CD14-positive monocyte (primary cell): ENCODE measurements at regions not wholly inside any gene's neighbourhood (a gene's known extent, or its start where the extent isn't known, plus 50 kb on each side); places are given as distances from the start of the nearest gene placed in this dataset.

Source experiments
- DNase-seq, 3 donors: peaks; one replicate each; pipeline ENCODE4 v3.0.0-alpha.2; 2011 to 2022
- H2AFZ ChIP-seq: 2 replicates; pipeline ENCODE4 v1.6.0; 2012; ENCODE audit warnings: mild to moderate bottlenecking, low read depth, low read length, inconsistent platforms; ENCODE audit not compliant: insufficient read depth, poor library complexity, severe bottlenecking
- H3K27ac ChIP-seq, 2 donors: 1 replicate in 1 of 2; 2 replicates in 1 of 2; pipeline ENCODE4 v1.5.1; 2012 to 2013; ENCODE audit warnings: low read length in 2 of 2, control low read depth in 1 of 2, inconsistent platforms in 1 of 2, low read depth in 1 of 2, mild to moderate bottlenecking in 1 of 2
- H3K27me3 ChIP-seq, 2 donors: one replicate each; pipeline versions ENCODE4 v1.6.0 to v1.6.1; 2011 to 2013; ENCODE audit warnings: low read length in 2 of 2; ENCODE audit not compliant: control insufficient read depth in 2 of 2, insufficient read depth in 2 of 2
- H3K36me3 ChIP-seq, 2 donors: replicated peaks in 1 of 2; 1 replicate in 1 of 2; 2 replicates in 1 of 2; pipeline versions ENCODE4 v1.5.1 to v1.6.1; 2012 to 2013; ENCODE audit warnings: low read length in 2 of 2, control low read depth in 1 of 2, inconsistent platforms in 1 of 2, mild to moderate bottlenecking in 1 of 2; ENCODE audit not compliant: insufficient read depth in 2 of 2, control insufficient read depth in 1 of 2
- H3K4me1 ChIP-seq, 2 donors: 1 replicate in 1 of 2; 2 replicates in 1 of 2; pipeline versions ENCODE4 v1.5.1 to v1.6.1; 2012 to 2013; ENCODE audit warnings: low read length in 2 of 2, control low read depth in 1 of 2, inconsistent platforms in 1 of 2, mild to moderate bottlenecking in 1 of 2, moderate library complexity in 1 of 2; ENCODE audit not compliant: insufficient read depth in 2 of 2, control insufficient read depth in 1 of 2
- H3K4me2 ChIP-seq: replicated peaks from 2 replicates; pipeline ENCODE3; 2012; ENCODE audit warnings: low read length, moderate library complexity, mild to moderate bottlenecking; ENCODE audit not compliant: poor library complexity, severe bottlenecking; ENCODE audit errors: extremely low read depth
- H3K4me3 ChIP-seq, 3 experiments: fragments of 200-600 bp in 1 of 3; sonication (generic) in 1 of 3; replicated peaks in 1 of 3; 1 replicate in 2 of 3; 2 replicates in 1 of 3; pipeline ENCODE4 v1.5.1; 2011 to 2013; ENCODE audit warnings: low read length in 3 of 3, mild to moderate bottlenecking in 3 of 3, control low read depth in 2 of 3, low read depth in 2 of 3, inconsistent platforms in 1 of 3, moderate library complexity in 1 of 3
- H3K79me2 ChIP-seq: 2 replicates; pipeline ENCODE4 v1.6.0; 2012; ENCODE audit warnings: mild to moderate bottlenecking, control low read depth, inconsistent platforms, low read length, moderate library complexity; ENCODE audit not compliant: insufficient read depth
- H3K9ac ChIP-seq: 2 replicates; pipeline ENCODE4 v1.6.0; 2017; ENCODE audit warnings: low read length, mild to moderate bottlenecking; ENCODE audit not compliant: insufficient read depth, poor library complexity, severe bottlenecking
- H3K9me3 ChIP-seq, 2 donors: replicated peaks in 1 of 2; 1 replicate in 1 of 2; 2 replicates in 1 of 2; pipeline versions ENCODE4 v1.5.1 to v1.6.1; 2012 to 2013; ENCODE audit warnings: low read length in 2 of 2, control low read depth in 1 of 2; ENCODE audit not compliant: control insufficient read depth in 1 of 2, insufficient read depth in 1 of 2
- H4K20me1 ChIP-seq: 2 replicates; pipeline ENCODE4 v1.6.0; 2012; ENCODE audit warnings: mild to moderate bottlenecking, low read length, control low read depth, moderate library complexity; ENCODE audit not compliant: insufficient read depth
- H3K27ac Mint-ChIP-seq, 7 donors: one replicate each; pipeline ENCODE4 v1.8.0; 2020; ENCODE audit warnings: mild to moderate bottlenecking in 7 of 7, mixed read lengths in 7 of 7, moderate library complexity in 6 of 7, inconsistent platforms in 2 of 7
- H3K27me3 Mint-ChIP-seq, 3 donors: one replicate each; pipeline ENCODE4 v1.8.0; 2021 to 2022; ENCODE audit warnings: low read depth in 3 of 3, mild to moderate bottlenecking in 3 of 3, mixed read lengths in 3 of 3, moderate library complexity in 3 of 3, inconsistent platforms in 1 of 3
- H3K36me3 Mint-ChIP-seq, 2 donors: one replicate each; pipeline ENCODE4 v1.8.0; 2020; ENCODE audit warnings: mixed read lengths in 2 of 2, inconsistent platforms in 1 of 2, mild to moderate bottlenecking in 1 of 2
- H3K4me1 Mint-ChIP-seq: one replicate; pipeline ENCODE4 v1.8.0; 2020; ENCODE audit warnings: mild to moderate bottlenecking, mixed read lengths
- H3K4me3 Mint-ChIP-seq, 2 donors: one replicate each; pipeline ENCODE4 v1.8.0; 2020; ENCODE audit warnings: mild to moderate bottlenecking in 2 of 2, mixed read lengths in 2 of 2, moderate library complexity in 1 of 2
- H3K9me3 Mint-ChIP-seq, 7 donors: one replicate each; pipeline ENCODE4 v1.8.0; 2020 to 2022; ENCODE audit warnings: mixed read lengths in 7 of 7, mild to moderate bottlenecking in 6 of 7, moderate library complexity in 6 of 7, inconsistent platforms in 2 of 7
- CTCF ChIP-seq: fragments of 200-600 bp; IDR thresholded peaks from one replicate; pipeline ENCODE4 v1.8.0; 2022; ENCODE audit warnings: antibody characterized with exemption, mild to moderate bottlenecking
- WGBS: methylation state at CpG from one replicate; pipeline ENCODE4 v1.1.5; 2013; ENCODE audit warnings: missing lambda C conversion rate; ENCODE audit not compliant: insufficient coverage; 5-methylcytosine and 5-hydroxymethylcytosine counted together
- intact Hi-C, 2 donors: fragments of 100-400 bp; cut with micrococcal nuclease; formaldehyde crosslinking; loops; one replicate each; pipeline versions ENCODE4 v1.15.0 to v1.15.1; 2023

GRCh38 chr14:34024768-34025144, 73.9 kb upstream of the EGLN3 start:
- WGBS, result no CpG with 5 or more reads among the region's 2 CpGs
- Histone ChIP-seq H3K4me3 (no peak overlapping the region), H4K20me1 (no peaks in the 10 kb centered on the region), H3K9ac (no peak overlapping the region), H3K4me1 (no peaks in the 10 kb centered on the region), H3K36me3 (no peaks in the 10 kb centered on the region), H3K27me3 (no peaks in the 10 kb centered on the region), H3K4me2 (no peak overlapping the region), H2AFZ (no peak overlapping the region), H3K27ac (no peak overlapping the region), H3K79me2 (no peaks in the 10 kb centered on the region), H3K9me3 (no peaks in the 10 kb centered on the region)
- intact Hi-C loops, result no loop called here
- Mint-ChIP-seq H3K27ac (no peak overlapping the region), H3K9me3 (peaks cover 0 to 5% (median 0%) of the 10 kb centered on the region in 7 donors), H3K27me3 (peaks cover 1 to 6% (median 2%) of the 10 kb centered on the region in 3 donors), H3K4me3 (no peak overlapping the region), H3K4me1 (peaks cover under 1% of the 10 kb centered on the region), H3K36me3 (no peaks in the 10 kb centered on the region)
- no peak for TF ChIP-seq CTCF
- no peak for DNase-seq

GRCh38 chr14:34023824-34024767, 73.2 kb upstream of the EGLN3 start:
- Mint-ChIP-seq H3K36me3 (no peaks in the 10 kb centered on the region), H3K4me1 (peaks cover 6% of the 10 kb centered on the region), H3K4me3 (no peak overlapping the region), H3K9me3 (peaks cover 0 to 5% (median 0%) of the 10 kb centered on the region in 7 donors), H3K27me3 (peaks cover 1 to 6% (median 2%) of the 10 kb centered on the region in 3 donors), H3K27ac (no peak overlapping the region)
- Histone ChIP-seq H2AFZ (no peak overlapping the region), H3K27ac (no peak overlapping the region), H3K79me2 (no peaks in the 10 kb centered on the region), H3K9me3 (no peaks in the 10 kb centered on the region), H4K20me1 (no peaks in the 10 kb centered on the region), H3K4me2 (no peak overlapping the region), H3K4me1 (peaks cover 0 to 2% of the 10 kb centered on the region in 2 donors), H3K4me3 (no peak overlapping the region), H3K9ac (no peak overlapping the region), H3K27me3 (no peaks in the 10 kb centered on the region), H3K36me3 (no peaks in the 10 kb centered on the region)
- DNase-seq, result no peak
- intact Hi-C loops, result no loop called here
- WGBS, result no CpG with 5 or more reads among the region's 13 CpGs
- TF ChIP-seq CTCF, result no peak
